ENCODE measurements at regions not wholly inside any gene's neighbourhood (a gene's known extent, or its start where the extent isn't known, plus 50 kb on each side); places are given as distances from the start of the nearest gene placed in this dataset.

DNA sequence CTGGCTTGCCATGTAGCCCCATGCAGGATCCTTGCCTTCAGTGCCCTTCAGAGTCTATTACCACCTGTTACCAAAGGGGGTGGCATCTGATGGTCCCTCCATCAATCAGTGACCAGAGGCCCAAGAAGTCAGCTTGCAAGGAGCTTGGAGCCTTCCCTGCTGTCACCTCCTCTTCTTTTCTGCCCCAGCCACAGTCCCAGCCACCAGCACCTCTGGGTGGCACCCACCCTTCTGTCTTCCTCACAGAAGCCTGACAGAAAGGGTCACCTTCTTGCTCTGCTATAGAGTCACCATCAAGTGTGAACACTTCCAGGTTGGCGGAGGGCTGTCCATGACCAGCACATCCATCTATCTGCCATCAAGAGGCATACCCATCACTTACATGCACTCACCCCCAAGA, 203.2 kb downstream of the SALL1 start:
- no peak for TF ChIP-seq POLR2A (IDR thresholded peaks at IDR 0.05; ENCODE audit: low read depth, low read length)
- no peak for TF ChIP-seq RAD21 (IDR thresholded peaks at IDR 0.05; ENCODE audit: low read length)
- TF ChIP-seq, protein P1, sequence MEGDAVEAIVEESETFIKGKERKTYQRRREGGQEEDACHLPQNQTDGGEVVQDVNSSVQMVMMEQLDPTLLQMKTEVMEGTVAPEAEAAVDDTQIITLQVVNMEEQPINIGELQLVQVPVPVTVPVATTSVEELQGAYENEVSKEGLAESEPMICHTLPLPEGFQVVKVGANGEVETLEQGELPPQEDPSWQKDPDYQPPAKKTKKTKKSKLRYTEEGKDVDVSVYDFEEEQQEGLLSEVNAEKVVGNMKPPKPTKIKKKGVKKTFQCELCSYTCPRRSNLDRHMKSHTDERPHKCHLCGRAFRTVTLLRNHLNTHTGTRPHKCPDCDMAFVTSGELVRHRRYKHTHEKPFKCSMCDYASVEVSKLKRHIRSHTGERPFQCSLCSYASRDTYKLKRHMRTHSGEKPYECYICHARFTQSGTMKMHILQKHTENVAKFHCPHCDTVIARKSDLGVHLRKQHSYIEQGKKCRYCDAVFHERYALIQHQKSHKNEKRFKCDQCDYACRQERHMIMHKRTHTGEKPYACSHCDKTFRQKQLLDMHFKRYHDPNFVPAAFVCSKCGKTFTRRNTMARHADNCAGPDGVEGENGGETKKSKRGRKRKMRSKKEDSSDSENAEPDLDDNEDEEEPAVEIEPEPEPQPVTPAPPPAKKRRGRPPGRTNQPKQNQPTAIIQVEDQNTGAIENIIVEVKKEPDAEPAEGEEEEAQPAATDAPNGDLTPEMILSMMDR (conservative IDR thresholded peaks at IDR 0.05; ENCODE audit: low read depth, low read length), result no peak
- TF ChIP-seq SMC3 (IDR thresholded peaks at IDR 0.05; ENCODE audit: low read depth, low read length), result no peak
- no peak for TF ChIP-seq BHLHE40 (IDR thresholded peaks at IDR 0.05; ENCODE audit: low read depth, low read length)

All from IMR-90 (cell line).